ENCODE measurements at regions not wholly inside any gene's neighbourhood (a gene's known extent, or its start where the extent isn't known, plus 50 kb on each side); places are given as distances from the start of the nearest gene placed in this dataset.

- TF ChIP-seq, protein P1, sequence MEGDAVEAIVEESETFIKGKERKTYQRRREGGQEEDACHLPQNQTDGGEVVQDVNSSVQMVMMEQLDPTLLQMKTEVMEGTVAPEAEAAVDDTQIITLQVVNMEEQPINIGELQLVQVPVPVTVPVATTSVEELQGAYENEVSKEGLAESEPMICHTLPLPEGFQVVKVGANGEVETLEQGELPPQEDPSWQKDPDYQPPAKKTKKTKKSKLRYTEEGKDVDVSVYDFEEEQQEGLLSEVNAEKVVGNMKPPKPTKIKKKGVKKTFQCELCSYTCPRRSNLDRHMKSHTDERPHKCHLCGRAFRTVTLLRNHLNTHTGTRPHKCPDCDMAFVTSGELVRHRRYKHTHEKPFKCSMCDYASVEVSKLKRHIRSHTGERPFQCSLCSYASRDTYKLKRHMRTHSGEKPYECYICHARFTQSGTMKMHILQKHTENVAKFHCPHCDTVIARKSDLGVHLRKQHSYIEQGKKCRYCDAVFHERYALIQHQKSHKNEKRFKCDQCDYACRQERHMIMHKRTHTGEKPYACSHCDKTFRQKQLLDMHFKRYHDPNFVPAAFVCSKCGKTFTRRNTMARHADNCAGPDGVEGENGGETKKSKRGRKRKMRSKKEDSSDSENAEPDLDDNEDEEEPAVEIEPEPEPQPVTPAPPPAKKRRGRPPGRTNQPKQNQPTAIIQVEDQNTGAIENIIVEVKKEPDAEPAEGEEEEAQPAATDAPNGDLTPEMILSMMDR (IDR thresholded peaks at IDR 0.05; ENCODE audit: insufficient read depth, low read length): no peak
- TF ChIP-seq, protein P2, sequence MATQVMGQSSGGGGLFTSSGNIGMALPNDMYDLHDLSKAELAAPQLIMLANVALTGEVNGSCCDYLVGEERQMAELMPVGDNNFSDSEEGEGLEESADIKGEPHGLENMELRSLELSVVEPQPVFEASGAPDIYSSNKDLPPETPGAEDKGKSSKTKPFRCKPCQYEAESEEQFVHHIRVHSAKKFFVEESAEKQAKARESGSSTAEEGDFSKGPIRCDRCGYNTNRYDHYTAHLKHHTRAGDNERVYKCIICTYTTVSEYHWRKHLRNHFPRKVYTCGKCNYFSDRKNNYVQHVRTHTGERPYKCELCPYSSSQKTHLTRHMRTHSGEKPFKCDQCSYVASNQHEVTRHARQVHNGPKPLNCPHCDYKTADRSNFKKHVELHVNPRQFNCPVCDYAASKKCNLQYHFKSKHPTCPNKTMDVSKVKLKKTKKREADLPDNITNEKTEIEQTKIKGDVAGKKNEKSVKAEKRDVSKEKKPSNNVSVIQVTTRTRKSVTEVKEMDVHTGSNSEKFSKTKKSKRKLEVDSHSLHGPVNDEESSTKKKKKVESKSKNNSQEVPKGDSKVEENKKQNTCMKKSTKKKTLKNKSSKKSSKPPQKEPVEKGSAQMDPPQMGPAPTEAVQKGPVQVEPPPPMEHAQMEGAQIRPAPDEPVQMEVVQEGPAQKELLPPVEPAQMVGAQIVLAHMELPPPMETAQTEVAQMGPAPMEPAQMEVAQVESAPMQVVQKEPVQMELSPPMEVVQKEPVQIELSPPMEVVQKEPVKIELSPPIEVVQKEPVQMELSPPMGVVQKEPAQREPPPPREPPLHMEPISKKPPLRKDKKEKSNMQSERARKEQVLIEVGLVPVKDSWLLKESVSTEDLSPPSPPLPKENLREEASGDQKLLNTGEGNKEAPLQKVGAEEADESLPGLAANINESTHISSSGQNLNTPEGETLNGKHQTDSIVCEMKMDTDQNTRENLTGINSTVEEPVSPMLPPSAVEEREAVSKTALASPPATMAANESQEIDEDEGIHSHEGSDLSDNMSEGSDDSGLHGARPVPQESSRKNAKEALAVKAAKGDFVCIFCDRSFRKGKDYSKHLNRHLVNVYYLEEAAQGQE (IDR thresholded peaks at IDR 0.05; ENCODE audit: insufficient replicate concordance, low read depth): no peak
- TF ChIP-seq GABPA (IDR thresholded peaks at IDR 0.05; ENCODE audit: low read depth): no peak
- no peak for TF ChIP-seq POLR2AphosphoS5 (IDR thresholded peaks at IDR 0.05; ENCODE audit: low read depth)
Measured at GRCh38 chr5:4777435-4777834, 362.7 kb upstream of the ADAMTS16 start.
